Gastroesophageal sphincter (tissue), 3 donors: ENCODE measurements at regions not wholly inside any gene's neighbourhood (a gene's known extent, or its start where the extent isn't known, plus 50 kb on each side); places are given as distances from the start of the nearest gene placed in this dataset.

Experiments used
- EP300 ChIP-seq: sonication (generic); formaldehyde crosslinking; IDR thresholded peaks from one replicate; pipeline ENCODE4 v1.6.1; 2017; ENCODE audit warnings: antibody characterized with exemption, mild to moderate bottlenecking
- POLR2AphosphoS5 ChIP-seq: sonication (generic); formaldehyde crosslinking; IDR thresholded peaks from one replicate; pipeline ENCODE4 v1.6.1; 2017; ENCODE audit warnings: antibody characterized with exemption
- TF ChIP-seq, protein P1 (sequence below), 4 experiments: fragments of 200-600 bp in 2 of 4; fragments of 450-650 bp in 2 of 4; sonication (generic) in 1 of 4; IDR thresholded peaks; one replicate each; pipeline ENCODE4 v1.5.1; 2017 to 2019; ENCODE audit warnings: antibody characterized with exemption in 4 of 4, mild to moderate bottlenecking in 2 of 4, moderate library complexity in 2 of 4

DNA sequence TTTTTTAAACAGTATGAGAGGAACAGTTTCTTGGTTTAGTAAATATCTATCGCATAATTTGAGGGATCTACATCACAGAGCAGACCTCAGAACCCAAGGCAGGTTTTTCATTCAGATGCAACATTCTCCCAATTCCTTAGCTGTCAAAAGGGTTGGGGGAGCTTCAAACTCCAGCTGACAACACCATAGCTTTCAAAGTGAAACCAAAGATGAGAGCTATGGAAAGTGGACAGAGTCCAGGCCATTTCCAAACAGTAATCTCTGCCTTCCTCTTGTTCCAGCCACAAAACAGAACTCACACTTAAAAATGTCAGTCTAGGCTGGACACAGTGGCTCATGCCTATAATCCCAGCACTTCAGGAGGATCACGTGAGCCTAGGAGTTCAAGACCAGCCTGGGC lies 87.8 kb downstream of the SPRING1 start:
- TF ChIP-seq, protein P1, sequence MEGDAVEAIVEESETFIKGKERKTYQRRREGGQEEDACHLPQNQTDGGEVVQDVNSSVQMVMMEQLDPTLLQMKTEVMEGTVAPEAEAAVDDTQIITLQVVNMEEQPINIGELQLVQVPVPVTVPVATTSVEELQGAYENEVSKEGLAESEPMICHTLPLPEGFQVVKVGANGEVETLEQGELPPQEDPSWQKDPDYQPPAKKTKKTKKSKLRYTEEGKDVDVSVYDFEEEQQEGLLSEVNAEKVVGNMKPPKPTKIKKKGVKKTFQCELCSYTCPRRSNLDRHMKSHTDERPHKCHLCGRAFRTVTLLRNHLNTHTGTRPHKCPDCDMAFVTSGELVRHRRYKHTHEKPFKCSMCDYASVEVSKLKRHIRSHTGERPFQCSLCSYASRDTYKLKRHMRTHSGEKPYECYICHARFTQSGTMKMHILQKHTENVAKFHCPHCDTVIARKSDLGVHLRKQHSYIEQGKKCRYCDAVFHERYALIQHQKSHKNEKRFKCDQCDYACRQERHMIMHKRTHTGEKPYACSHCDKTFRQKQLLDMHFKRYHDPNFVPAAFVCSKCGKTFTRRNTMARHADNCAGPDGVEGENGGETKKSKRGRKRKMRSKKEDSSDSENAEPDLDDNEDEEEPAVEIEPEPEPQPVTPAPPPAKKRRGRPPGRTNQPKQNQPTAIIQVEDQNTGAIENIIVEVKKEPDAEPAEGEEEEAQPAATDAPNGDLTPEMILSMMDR (IDR thresholded peaks at IDR 0.05) = no peak
- TF ChIP-seq EP300 (no peak), POLR2AphosphoS5 (no peak)
